HepG2 (cell line): ENCODE measurements at regions not wholly inside any gene's neighbourhood (a gene's known extent, or its start where the extent isn't known, plus 50 kb on each side); places are given as distances from the start of the nearest gene placed in this dataset.

Source experiments
- ATAC-seq: fragments of 200-7000 bp; cut with Tn5 transposase; 3 replicates; pipeline ENCODE4 v1.9.1; 2020; ENCODE audit warnings: mild to moderate bottlenecking, moderate library complexity
- BruUV-seq: library from RNA; stranded (reverse); fragments of 400-500 nt; replicated peaks from 2 replicates; lab custom pipeline; 2021; lab: Mats Ljungman, UMichigan
- CTCF ChIA-PET: fragments of 300-600 bp; formaldehyde crosslinking; extraction: SDS; loops from one replicate; lab custom pipeline; 2021; ENCODE audit warnings: low total read pairs, inconsistent platforms, low intra/inter-chr PET ratio; lab: Yijun Ruan, JAX
- POLR2A ChIA-PET: fragments of 350-600 bp; sonication (Branson Sonifier 250); formaldehyde crosslinking; loops from one replicate; lab custom pipeline; 2020; ENCODE audit warnings: antibody characterized with exemption, inconsistent platforms; lab: Yijun Ruan, JAX
- DNase-seq: peaks from one replicate; pipeline ENCODE4 v3.0.0-alpha.2; 2015; ENCODE audit warnings: low spot score
- FAIRE-seq: peaks from 3 replicates; lab custom pipeline; 2011; peaks lifted over from hg19 to GRCh38; lab: Jason Lieb, UNC
- H2AFZ ChIP-seq: one replicate; pipeline ENCODE4 v1.6.1; 2011; ENCODE audit warnings: low read length, inconsistent platforms
- H3K27ac ChIP-seq: fragments of 300-600 bp; 3 replicates; pipeline ENCODE4 v1.8.0; 2011; ENCODE audit warnings: mixed run types, mild to moderate bottlenecking, mixed read lengths, low read length, inconsistent platforms; ENCODE audit not compliant: insufficient read depth; ENCODE audit errors: extremely low read length
- H3K27me3 ChIP-seq, 2 experiments: fragments of 200-600 bp in 1 of 2; 2 replicates in 1 of 2; 3 replicates in 1 of 2; pipeline versions ENCODE4 v1.6.0 to v1.8.0; 2011; ENCODE audit warnings: low read length in 2 of 2, mild to moderate bottlenecking in 2 of 2, moderate library complexity in 2 of 2, inconsistent platforms in 1 of 2; ENCODE audit not compliant: insufficient read depth in 2 of 2, control insufficient read depth in 1 of 2
- H3K36me3 ChIP-seq, 2 experiments: fragments of 200-600 bp in 1 of 2; replicated peaks in 1 of 2; 2 replicates in 1 of 2; 3 replicates in 1 of 2; pipeline versions ENCODE4 v1.5.1 to v1.8.0; 2011; ENCODE audit warnings: low read length in 2 of 2, inconsistent platforms in 1 of 2; ENCODE audit not compliant: insufficient read depth in 2 of 2, control insufficient read depth in 1 of 2
- H3K4me1 ChIP-seq: 2 replicates; pipeline ENCODE4 v1.5.1; 2012; ENCODE audit warnings: low read length, inconsistent platforms; ENCODE audit not compliant: insufficient read depth
- H3K4me2 ChIP-seq: 2 replicates; pipeline ENCODE4 v1.6.0; 2011; ENCODE audit warnings: low read depth, low read length, inconsistent platforms
- H3K4me3 ChIP-seq, 3 experiments: fragments of 200-600 bp in 1 of 3; sonication (generic), shearing (Covaris generic) in 1 of 3; replicated peaks in 1 of 3; 2 replicates each; pipeline ENCODE4 v1.5.1; 2011 to 2016; ENCODE audit warnings: low read length in 3 of 3, inconsistent platforms in 2 of 3, low read depth in 2 of 3, mild to moderate bottlenecking in 2 of 3, control low read depth in 1 of 3, mixed read lengths in 1 of 3; ENCODE audit not compliant: insufficient read depth in 1 of 3
- H3K79me2 ChIP-seq: one replicate; pipeline ENCODE4 v1.6.1; 2011; ENCODE audit warnings: low read length, inconsistent platforms; ENCODE audit not compliant: insufficient read depth
- H3K9ac ChIP-seq: 2 replicates; pipeline ENCODE4 v1.6.0; 2011; ENCODE audit warnings: mild to moderate bottlenecking, low read depth, low read length, inconsistent platforms; ENCODE audit not compliant: insufficient read depth
- H3K9me3 ChIP-seq: 2 replicates; pipeline ENCODE4 v1.5.1; 2012; ENCODE audit warnings: mild to moderate bottlenecking, low read length
- H4K20me1 ChIP-seq: 2 replicates; pipeline ENCODE4 v1.6.0; 2011; ENCODE audit warnings: inconsistent platforms, mild to moderate bottlenecking, low read length, moderate library complexity; ENCODE audit not compliant: insufficient read depth
- NR1H2 ChIP-seq: sonication (generic); formaldehyde crosslinking; IDR thresholded peaks from 2 replicates; pipeline ENCODE4 v1.8.1; 2022; ENCODE audit warnings: low read depth, missing genetic modification reagents, borderline replicate concordance
- SIX1 ChIP-seq: sonication (generic); formaldehyde crosslinking; IDR thresholded peaks from 2 replicates; pipeline ENCODE4 v1.4.0; 2020; ENCODE audit warnings: missing genetic modification reagents, borderline replicate concordance
- STAT5B ChIP-seq: sonication (generic); formaldehyde crosslinking; IDR thresholded peaks from 2 replicates; pipeline ENCODE4 v1.4.0; 2020; ENCODE audit warnings: missing genetic modification reagents
- THYN1 ChIP-seq: sonication (generic); formaldehyde crosslinking; IDR thresholded peaks from 2 replicates; pipeline ENCODE4 v1.8.1; 2023; ENCODE audit warnings: low read depth, mild to moderate bottlenecking, moderate library complexity, missing genetic modification reagents, borderline replicate concordance
- ZC3H13 ChIP-seq: sonication (generic); formaldehyde crosslinking; IDR thresholded peaks from 2 replicates; pipeline ENCODE4 v1.8.1; 2023; ENCODE audit warnings: mild to moderate bottlenecking, missing genetic modification reagents, moderate library complexity
- ZNF24 ChIP-seq: fragments of 450-650 bp; IDR thresholded peaks from 2 replicates; pipeline ENCODE4 v1.6.1; 2017; ENCODE audit warnings: antibody characterized with exemption, mild to moderate bottlenecking
- ZNF720 ChIP-seq: sonication (generic); formaldehyde crosslinking; IDR thresholded peaks from 2 replicates; pipeline ENCODE4 v1.4.0; 2020; ENCODE audit warnings: missing genetic modification reagents
- ZSCAN30 ChIP-seq: sonication (generic); formaldehyde crosslinking; IDR thresholded peaks from 2 replicates; pipeline ENCODE4 v1.5.0; 2020; ENCODE audit warnings: mild to moderate bottlenecking, missing genetic modification reagents
- WGBS: methylation state at CpG from one replicate; pipeline ENCODE4 v1.1.6; 2017; ENCODE audit warnings: low lambda C conversion rate; 5-methylcytosine and 5-hydroxymethylcytosine counted together
- in situ Hi-C: cut with HindIII; loops from 2 replicates; pipeline ENCODE4 v1.10.0; 2017; ENCODE audit warnings: low pct_unique_long_range_greater_than_20kb; ENCODE audit not compliant: extremely low pct_ligation_motif_present
- intact Hi-C: fragments of 100-400 bp; cut with micrococcal nuclease; formaldehyde crosslinking; loops from one replicate; pipeline ENCODE4 v1.10.0; 2022; ENCODE audit not compliant: unreplicated experiment
- TF ChIP-seq, protein P1 (sequence below): sonication (generic); formaldehyde crosslinking; IDR thresholded peaks from 2 replicates; pipeline ENCODE4 v1.5.0; 2020; ENCODE audit warnings: missing genetic modification reagents, mild to moderate bottlenecking, borderline replicate concordance
- TF ChIP-seq, protein P2 (sequence below): sonication (generic); formaldehyde crosslinking; IDR thresholded peaks from 2 replicates; pipeline ENCODE4 v1.5.0; 2020; ENCODE audit warnings: mild to moderate bottlenecking, missing genetic modification reagents, borderline replicate concordance
- TF ChIP-seq, protein P3 (sequence below): sonication (generic); formaldehyde crosslinking; IDR thresholded peaks from 2 replicates; pipeline ENCODE4 v1.5.0; 2020; ENCODE audit warnings: mild to moderate bottlenecking, missing genetic modification reagents
- TF ChIP-seq, protein P4 (sequence below): sonication (generic); formaldehyde crosslinking; IDR thresholded peaks from 2 replicates; pipeline ENCODE4 v1.4.0; 2020; ENCODE audit warnings: missing genetic modification reagents, borderline replicate concordance

DNA sequence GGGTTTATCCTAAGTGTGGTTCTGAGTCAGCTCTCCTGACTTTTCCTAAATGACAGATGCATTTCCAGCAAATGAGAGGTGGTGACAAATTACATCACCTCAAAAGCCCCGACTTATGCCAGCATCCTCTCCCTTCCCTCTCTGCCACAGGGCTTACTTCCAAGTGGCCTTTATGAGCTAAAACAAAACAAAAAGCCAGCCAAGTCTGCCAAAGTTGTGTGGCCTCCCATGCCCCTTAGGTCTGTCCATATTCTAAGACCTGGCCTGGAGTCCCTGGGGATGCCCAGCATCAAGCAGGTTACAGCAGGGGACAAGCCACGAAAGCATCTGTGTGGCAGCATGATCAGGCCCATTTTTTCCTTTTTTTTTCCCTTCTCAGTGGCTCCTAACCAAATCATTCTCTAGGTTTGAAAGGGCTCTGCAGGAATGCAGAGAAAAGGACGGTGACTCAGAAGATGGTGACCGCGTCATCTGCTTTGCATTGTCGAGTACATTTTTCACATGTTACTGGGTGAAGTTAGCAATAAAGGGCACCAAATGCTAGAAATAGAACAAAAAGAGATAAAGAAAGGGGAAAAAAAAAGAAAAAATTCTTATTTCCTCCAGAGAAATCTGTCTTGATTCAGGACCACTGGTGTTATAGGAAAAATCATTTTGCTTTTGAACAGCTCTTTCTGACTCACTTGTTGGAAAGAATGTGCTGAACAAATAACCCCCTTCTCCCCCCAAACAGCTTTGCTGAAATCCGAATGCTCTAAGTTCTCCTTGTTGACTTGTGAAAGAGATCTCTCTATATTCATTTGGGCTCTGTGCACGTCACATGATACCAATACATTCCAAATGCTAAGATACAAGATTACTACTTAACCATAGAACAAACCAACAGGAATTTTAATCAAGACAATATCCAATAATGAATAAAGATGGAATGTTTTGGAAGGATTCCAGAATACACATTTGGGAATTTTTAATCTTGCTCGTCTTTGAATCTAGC is 178.7 kb downstream of the EN1 start:
- DNase-seq (peak; percentile 13), ATAC-seq (no peak), FAIRE-seq (no peak)
- TF ChIP-seq, protein P1, sequence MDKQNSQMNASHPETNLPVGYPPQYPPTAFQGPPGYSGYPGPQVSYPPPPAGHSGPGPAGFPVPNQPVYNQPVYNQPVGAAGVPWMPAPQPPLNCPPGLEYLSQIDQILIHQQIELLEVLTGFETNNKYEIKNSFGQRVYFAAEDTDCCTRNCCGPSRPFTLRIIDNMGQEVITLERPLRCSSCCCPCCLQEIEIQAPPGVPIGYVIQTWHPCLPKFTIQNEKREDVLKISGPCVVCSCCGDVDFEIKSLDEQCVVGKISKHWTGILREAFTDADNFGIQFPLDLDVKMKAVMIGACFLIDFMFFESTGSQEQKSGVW (CRISPR knock-in tag): no peak
- TF ChIP-seq, protein P2, sequence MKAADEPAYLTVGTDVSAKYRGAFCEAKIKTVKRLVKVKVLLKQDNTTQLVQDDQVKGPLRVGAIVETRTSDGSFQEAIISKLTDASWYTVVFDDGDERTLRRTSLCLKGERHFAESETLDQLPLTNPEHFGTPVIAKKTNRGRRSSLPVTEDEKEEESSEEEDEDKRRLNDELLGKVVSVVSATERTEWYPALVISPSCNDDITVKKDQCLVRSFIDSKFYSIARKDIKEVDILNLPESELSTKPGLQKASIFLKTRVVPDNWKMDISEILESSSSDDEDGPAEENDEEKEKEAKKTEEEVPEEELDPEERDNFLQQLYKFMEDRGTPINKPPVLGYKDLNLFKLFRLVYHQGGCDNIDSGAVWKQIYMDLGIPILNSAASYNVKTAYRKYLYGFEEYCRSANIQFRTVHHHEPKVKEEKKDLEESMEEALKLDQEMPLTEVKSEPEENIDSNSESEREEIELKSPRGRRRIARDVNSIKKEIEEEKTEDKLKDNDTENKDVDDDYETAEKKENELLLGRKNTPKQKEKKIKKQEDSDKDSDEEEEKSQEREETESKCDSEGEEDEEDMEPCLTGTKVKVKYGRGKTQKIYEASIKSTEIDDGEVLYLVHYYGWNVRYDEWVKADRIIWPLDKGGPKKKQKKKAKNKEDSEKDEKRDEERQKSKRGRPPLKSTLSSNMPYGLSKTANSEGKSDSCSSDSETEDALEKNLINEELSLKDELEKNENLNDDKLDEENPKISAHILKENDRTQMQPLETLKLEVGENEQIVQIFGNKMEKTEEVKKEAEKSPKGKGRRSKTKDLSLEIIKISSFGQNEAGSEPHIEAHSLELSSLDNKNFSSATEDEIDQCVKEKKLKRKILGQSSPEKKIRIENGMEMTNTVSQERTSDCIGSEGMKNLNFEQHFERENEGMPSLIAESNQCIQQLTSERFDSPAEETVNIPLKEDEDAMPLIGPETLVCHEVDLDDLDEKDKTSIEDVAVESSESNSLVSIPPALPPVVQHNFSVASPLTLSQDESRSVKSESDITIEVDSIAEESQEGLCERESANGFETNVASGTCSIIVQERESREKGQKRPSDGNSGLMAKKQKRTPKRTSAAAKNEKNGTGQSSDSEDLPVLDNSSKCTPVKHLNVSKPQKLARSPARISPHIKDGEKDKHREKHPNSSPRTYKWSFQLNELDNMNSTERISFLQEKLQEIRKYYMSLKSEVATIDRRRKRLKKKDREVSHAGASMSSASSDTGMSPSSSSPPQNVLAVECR: no peak
- TF ChIP-seq ZSCAN30 (CRISPR knock-in tag): no peak
- TF ChIP-seq ZC3H13: no peak
- TF ChIP-seq, protein P3, sequence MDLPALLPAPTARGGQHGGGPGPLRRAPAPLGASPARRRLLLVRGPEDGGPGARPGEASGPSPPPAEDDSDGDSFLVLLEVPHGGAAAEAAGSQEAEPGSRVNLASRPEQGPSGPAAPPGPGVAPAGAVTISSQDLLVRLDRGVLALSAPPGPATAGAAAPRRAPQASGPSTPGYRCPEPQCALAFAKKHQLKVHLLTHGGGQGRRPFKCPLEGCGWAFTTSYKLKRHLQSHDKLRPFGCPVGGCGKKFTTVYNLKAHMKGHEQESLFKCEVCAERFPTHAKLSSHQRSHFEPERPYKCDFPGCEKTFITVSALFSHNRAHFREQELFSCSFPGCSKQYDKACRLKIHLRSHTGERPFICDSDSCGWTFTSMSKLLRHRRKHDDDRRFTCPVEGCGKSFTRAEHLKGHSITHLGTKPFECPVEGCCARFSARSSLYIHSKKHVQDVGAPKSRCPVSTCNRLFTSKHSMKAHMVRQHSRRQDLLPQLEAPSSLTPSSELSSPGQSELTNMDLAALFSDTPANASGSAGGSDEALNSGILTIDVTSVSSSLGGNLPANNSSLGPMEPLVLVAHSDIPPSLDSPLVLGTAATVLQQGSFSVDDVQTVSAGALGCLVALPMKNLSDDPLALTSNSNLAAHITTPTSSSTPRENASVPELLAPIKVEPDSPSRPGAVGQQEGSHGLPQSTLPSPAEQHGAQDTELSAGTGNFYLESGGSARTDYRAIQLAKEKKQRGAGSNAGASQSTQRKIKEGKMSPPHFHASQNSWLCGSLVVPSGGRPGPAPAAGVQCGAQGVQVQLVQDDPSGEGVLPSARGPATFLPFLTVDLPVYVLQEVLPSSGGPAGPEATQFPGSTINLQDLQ (CRISPR knock-in tag): no peak
- no peak for TF ChIP-seq THYN1 (CRISPR knock-in tag)
- TF ChIP-seq SIX1 (CRISPR knock-in tag): no peak
- TF ChIP-seq ZNF720: no peak
- no peak for TF ChIP-seq ZNF24
- TF ChIP-seq, protein P4, sequence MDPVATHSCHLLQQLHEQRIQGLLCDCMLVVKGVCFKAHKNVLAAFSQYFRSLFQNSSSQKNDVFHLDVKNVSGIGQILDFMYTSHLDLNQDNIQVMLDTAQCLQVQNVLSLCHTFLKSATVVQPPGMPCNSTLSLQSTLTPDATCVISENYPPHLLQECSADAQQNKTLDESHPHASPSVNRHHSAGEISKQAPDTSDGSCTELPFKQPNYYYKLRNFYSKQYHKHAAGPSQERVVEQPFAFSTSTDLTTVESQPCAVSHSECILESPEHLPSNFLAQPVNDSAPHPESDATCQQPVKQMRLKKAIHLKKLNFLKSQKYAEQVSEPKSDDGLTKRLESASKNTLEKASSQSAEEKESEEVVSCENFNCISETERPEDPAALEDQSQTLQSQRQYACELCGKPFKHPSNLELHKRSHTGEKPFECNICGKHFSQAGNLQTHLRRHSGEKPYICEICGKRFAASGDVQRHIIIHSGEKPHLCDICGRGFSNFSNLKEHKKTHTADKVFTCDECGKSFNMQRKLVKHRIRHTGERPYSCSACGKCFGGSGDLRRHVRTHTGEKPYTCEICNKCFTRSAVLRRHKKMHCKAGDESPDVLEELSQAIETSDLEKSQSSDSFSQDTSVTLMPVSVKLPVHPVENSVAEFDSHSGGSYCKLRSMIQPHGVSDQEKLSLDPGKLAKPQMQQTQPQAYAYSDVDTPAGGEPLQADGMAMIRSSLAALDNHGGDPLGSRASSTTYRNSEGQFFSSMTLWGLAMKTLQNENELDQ: no peak
- TF ChIP-seq STAT5B (CRISPR knock-in tag): no peak
- TF ChIP-seq NR1H2: no peak
- BruUV-seq: no TSS peak
- Histone ChIP-seq H3K4me1 (no peaks in the 10 kb centered on the region), H3K9ac (no peak overlapping the region), H3K4me3 (no peak overlapping the region), H4K20me1 (no peaks in the 10 kb centered on the region), H3K79me2 (no peaks in the 10 kb centered on the region), H3K27ac (no peak overlapping the region), H3K9me3 (no peaks in the 10 kb centered on the region), H3K27me3 (no peaks in the 10 kb centered on the region), H3K36me3 (no peaks in the 10 kb centered on the region), H3K4me2 (no peak overlapping the region), H2AFZ (no peak overlapping the region)
- POLR2A ChIA-PET: no interaction called here
- CTCF ChIA-PET: no interaction called here
- 23% methylated on average over 9 of the region's 9 CpGs for WGBS
- intact Hi-C loops: no loop called here
- in situ Hi-C loops: no loop called here
